HG02938 (cell line): ENCODE measurements at regions not wholly inside any gene's neighbourhood (a gene's known extent, or its start where the extent isn't known, plus 50 kb on each side); places are given as distances from the start of the nearest gene placed in this dataset.

Experiments used
- ATAC-seq: cut with Tn5 transposase; IDR thresholded peaks from one replicate; pipeline ENCODE4 v1.9.1; 2021; ENCODE audit warnings: mild to moderate bottlenecking, moderate library complexity; ENCODE audit not compliant: unreplicated experiment

- ATAC-seq: no peak
These were observed 97.9 kb upstream of the DAAM1 start for GRCh38 chr14:59090572-59090971.

- no peak for ATAC-seq
These were observed 97.1 kb upstream of the DAAM1 start for GRCh38 chr14:59091404-59091803.

- ATAC-seq: no peak
These were observed 96.5 kb upstream of the DAAM1 start for GRCh38 chr14:59091976-59092375.

GRCh38 chr14:59093902-59094301 lies 94.6 kb upstream of the DAAM1 start:
- ATAC-seq: no peak

- no peak for ATAC-seq
These were observed 92.2 kb upstream of the DAAM1 start for GRCh38 chr14:59096303-59096702.

GRCh38 chr14:59097681-59098080 lies 90.8 kb upstream of the DAAM1 start:
- no peak for ATAC-seq

GRCh38 chr14:59098377-59098776 lies 90.1 kb upstream of the DAAM1 start:
- no peak for ATAC-seq

GRCh38 chr14:59100205-59100604 lies 88.3 kb upstream of the DAAM1 start:
- ATAC-seq: no peak

GRCh38 chr14:59101476-59101875 lies 87.0 kb upstream of the DAAM1 start:
- ATAC-seq: no peak

- no peak for ATAC-seq
These were observed 85.1 kb upstream of the DAAM1 start for GRCh38 chr14:59103396-59103795.

GRCh38 chr14:59107819-59108218 lies 80.6 kb upstream of the DAAM1 start:
- no peak for ATAC-seq

- peak; percentile 68 for ATAC-seq
These were observed 71.5 kb upstream of the DAAM1 start for GRCh38 chr14:59116984-59117415.

- no peak for ATAC-seq
These were observed 70.5 kb upstream of the DAAM1 start for GRCh38 chr14:59117754-59118528.

GRCh38 chr14:59120921-59121320 lies 67.5 kb upstream of the DAAM1 start:
- ATAC-seq: no peak

GRCh38 chr14:59123531-59123930 lies 64.9 kb upstream of the DAAM1 start:
- ATAC-seq: no peak

- ATAC-seq: no peak
These were observed 64.5 kb upstream of the DAAM1 start for GRCh38 chr14:59123975-59124374.

- no peak for ATAC-seq
These were observed 63.3 kb upstream of the DAAM1 start for GRCh38 chr14:59125156-59125555.

- ATAC-seq: no peak
These were observed 61.6 kb upstream of the DAAM1 start for GRCh38 chr14:59126714-59127436.

- ATAC-seq: no peak
These were observed 61.1 kb upstream of the DAAM1 start for GRCh38 chr14:59127437-59127732.

GRCh38 chr14:59130462-59130861 lies 58.0 kb upstream of the DAAM1 start:
- ATAC-seq: no peak

GRCh38 chr14:59131938-59132795 lies 56.3 kb upstream of the DAAM1 start:
- ATAC-seq: no peak
